Transverse colon (tissue), 4 donors: ENCODE measurements at regions not wholly inside any gene's neighbourhood (a gene's known extent, or its start where the extent isn't known, plus 50 kb on each side); places are given as distances from the start of the nearest gene placed in this dataset.

ENCODE experiments used
- CTCF ChIP-seq, 5 experiments: fragments of 200-600 bp in 3 of 5; fragments of 450-650 bp in 2 of 5; sonication (generic) in 3 of 5; IDR thresholded peaks; 1 replicate in 2 of 5; 2 replicates in 3 of 5; pipeline ENCODE4 v1.5.1; 2016 to 2017; ENCODE audit warnings: antibody characterized with exemption in 5 of 5, inconsistent platforms in 3 of 5, mild to moderate bottlenecking in 2 of 5, moderate library complexity in 1 of 5
- EP300 ChIP-seq: sonication (generic); formaldehyde crosslinking; IDR thresholded peaks from one replicate; pipeline ENCODE4 v1.6.1; 2017; ENCODE audit warnings: antibody characterized with exemption, low read depth
- POLR2AphosphoS5 ChIP-seq, 3 donors: sonication (generic); formaldehyde crosslinking; IDR thresholded peaks; one replicate each; pipeline ENCODE4 v1.6.1; 2016; ENCODE audit warnings: antibody characterized with exemption in 3 of 3

GRCh38 chr2:88248280-88248828 is 78.2 kb downstream of the THNSL2 start:
- no peak for TF ChIP-seq CTCF (IDR thresholded peaks at IDR 0.05)
- no peak for TF ChIP-seq EP300
- no peak for TF ChIP-seq POLR2AphosphoS5 (IDR thresholded peaks at IDR 0.05)
